ENCODE measurements at regions not wholly inside any gene's neighbourhood (a gene's known extent, or its start where the extent isn't known, plus 50 kb on each side); places are given as distances from the start of the nearest gene placed in this dataset.
A peak's percentile ranks its signal among the peaks of the same experiment; 100 is the strongest.

DNA sequence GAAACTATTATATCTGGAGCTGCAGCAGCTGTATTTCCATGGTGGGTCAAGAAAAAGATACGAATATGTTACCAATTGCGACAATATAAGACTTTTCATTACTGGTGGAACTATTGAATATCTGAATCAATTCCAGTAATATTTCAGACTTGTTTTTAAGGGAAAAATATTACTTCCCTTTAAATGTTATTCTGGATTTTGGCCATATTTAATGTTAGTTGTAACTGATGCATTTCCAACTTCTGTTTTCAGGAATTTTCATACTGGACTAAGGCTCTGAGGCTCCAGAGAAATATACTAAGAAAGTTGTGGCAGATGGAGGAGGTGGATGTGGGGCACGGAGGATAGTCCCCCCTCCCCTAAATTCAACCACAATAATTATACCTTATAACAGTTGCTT lies 555.2 kb upstream of the SETBP1 start:
- Mint-ChIP-seq H3K4me1 (ENCODE audit: low read depth) (peaks cover 1% of the 10 kb centered on the region), H3K27ac (no peak overlapping the region), H3K9me3 (no peaks in the 10 kb centered on the region), H3K36me3 (ENCODE audit: low read depth) (no peaks in the 10 kb centered on the region), H3K27me3 (peaks cover 1% of the 10 kb centered on the region), H3K4me3 (no peak overlapping the region)
- ATAC-seq (no peak), DNase-seq (no peak)
- intact Hi-C loops (cut with micrococcal nuclease) = no loop called here
- ChIA-PET POLR2A (no interaction called here), CTCF (no interaction called here)
- TF ChIP-seq CTCF (IDR thresholded peaks at IDR 0.05) = no peak

- H3K36me3 Mint-ChIP-seq (ENCODE audit: low read depth) = no peaks in the 10 kb centered on the region
- no peaks in the 10 kb centered on the region for H3K27me3 Mint-ChIP-seq
- TF ChIP-seq CTCF (IDR thresholded peaks at IDR 0.05) = no peak
- H3K9me3 Mint-ChIP-seq = no peaks in the 10 kb centered on the region
- no peak overlapping the region for H3K4me3 Mint-ChIP-seq
- no peaks in the 10 kb centered on the region for H3K4me1 Mint-ChIP-seq (ENCODE audit: low read depth)
- DNase-seq (no peak), ATAC-seq (no peak)
- ChIA-PET CTCF (no interaction called here), POLR2A (no interaction called here)
- H3K27ac Mint-ChIP-seq = no peak overlapping the region
- intact Hi-C loops (cut with micrococcal nuclease) = no loop called here
Measured at GRCh38 chr18:44126598-44126997, 554.1 kb upstream of the SETBP1 start.

GRCh38 chr18:44128365-44128764 lies 552.3 kb upstream of the SETBP1 start:
- Mint-ChIP-seq H3K27me3 (no peaks in the 10 kb centered on the region), H3K4me3 (no peak overlapping the region), H3K27ac (no peak overlapping the region), H3K9me3 (no peaks in the 10 kb centered on the region), H3K36me3 (ENCODE audit: low read depth) (no peaks in the 10 kb centered on the region), H3K4me1 (ENCODE audit: low read depth) (no peaks in the 10 kb centered on the region)
- TF ChIP-seq CTCF (IDR thresholded peaks at IDR 0.05) = no peak
- DNase-seq (no peak), ATAC-seq (no peak)
- ChIA-PET POLR2A (no interaction called here), CTCF (no interaction called here)
- intact Hi-C loops (cut with micrococcal nuclease) = no loop called here

GRCh38 chr18:44130376-44130942 lies 550.2 kb upstream of the SETBP1 start:
- DNase-seq = peak; percentile 11
- no peak overlapping the region for H3K27ac Mint-ChIP-seq
- no peaks in the 10 kb centered on the region for H3K4me1 Mint-ChIP-seq (ENCODE audit: low read depth)
- H3K9me3 Mint-ChIP-seq = no peaks in the 10 kb centered on the region
- no peak overlapping the region for H3K4me3 Mint-ChIP-seq
- ChIA-PET CTCF (interaction anchor here (0.6 to 1.6 kb wide), 8 partner anchors 14 to 1082 kb away, joined by 3 to 5 read pairs (median 3); no protein-coding TSS in a partner anchor), POLR2A (interaction anchor here (0.6 kb wide), 1 partner anchor 136 kb away, joined by 3 read pairs; no protein-coding TSS in a partner anchor)
- no peaks in the 10 kb centered on the region for H3K27me3 Mint-ChIP-seq
- peak; percentile 62 for TF ChIP-seq CTCF (IDR thresholded peaks at IDR 0.05)
- intact Hi-C loops (cut with micrococcal nuclease) = loop anchor here (10.0 kb wide), 2 partner anchors 1084 to 1254 kb away; no protein-coding TSS in a partner anchor
- ATAC-seq = peak; percentile 62
- no peaks in the 10 kb centered on the region for H3K36me3 Mint-ChIP-seq (ENCODE audit: low read depth)

GRCh38 chr18:44133483-44133882 lies 547.2 kb upstream of the SETBP1 start:
- DNase-seq (no peak), ATAC-seq (no peak)
- no peaks in the 10 kb centered on the region for H3K36me3 Mint-ChIP-seq (ENCODE audit: low read depth)
- H3K27ac Mint-ChIP-seq = no peak overlapping the region
- ChIA-PET CTCF (no interaction called here), POLR2A (no interaction called here)
- no peak for TF ChIP-seq CTCF (IDR thresholded peaks at IDR 0.05)
- H3K4me1 Mint-ChIP-seq (ENCODE audit: low read depth) = no peaks in the 10 kb centered on the region
- no peaks in the 10 kb centered on the region for H3K9me3 Mint-ChIP-seq
- H3K27me3 Mint-ChIP-seq = no peaks in the 10 kb centered on the region
- intact Hi-C loops (cut with micrococcal nuclease) = loop anchor here (10.0 kb wide), 2 partner anchors 1081 to 1251 kb away; no protein-coding TSS in a partner anchor
- H3K4me3 Mint-ChIP-seq = no peak overlapping the region

Measured in activated CD8-positive, alpha-beta T cell treated with anti-CD3 and anti-CD28 coated beads for 36 hours (primary cell).